ENCODE measurements at regions not wholly inside any gene's neighbourhood (a gene's known extent, or its start where the extent isn't known, plus 50 kb on each side); places are given as distances from the start of the nearest gene placed in this dataset.
"Not testable (repeated sequence)": the region's sequence is repeated elsewhere in the genome, so short reads cannot be mapped to it uniquely, and the experiment has no call there.

- Histone ChIP-seq H3K36me3 (ENCODE audit: control insufficient read depth in 4 of 4, insufficient read depth in 4 of 4, low read length in 4 of 4) (no peaks in the 10 kb centered on the region), H3K9ac (ENCODE audit: insufficient read depth in 1 of 2, low read length in 2 of 2) (no peak overlapping the region), H3K4me3 (no peak overlapping the region), H3K4me1 (ENCODE audit: control insufficient read depth in 5 of 5, insufficient read depth in 5 of 5, low read length in 5 of 5) (peaks cover 0 to 7% (median 0%) of the 10 kb centered on the region in 5 donors), H3K27me3 (ENCODE audit: control insufficient read depth in 3 of 3, insufficient read depth in 3 of 3, low read length in 2 of 3) (peaks cover 0 to 3% (median 0%) of the 10 kb centered on the region in 3 donors), H3K9me3 (ENCODE audit: control insufficient read depth in 4 of 4, insufficient read depth in 3 of 4, low read length in 3 of 4) (no peaks in the 10 kb centered on the region), H3K27ac (ENCODE audit: low read depth in 1 of 2, low read length in 1 of 2) (no peak overlapping the region)
- DNase-seq (no peak), ATAC-seq (ENCODE audit: insufficient read depth, low FRiP score) (no peak)
- no peak for TF ChIP-seq CTCF (IDR thresholded peaks at IDR 0.05; ENCODE audit: control extremely low read depth, extremely low read depth)
- 56 to 60% methylated on average over 5 of the region's 5 CpGs for WGBS, 2 donors
Measured at GRCh38 chr6:150491131-150491810, 108.4 kb upstream of the PLEKHG1 start.

GRCh38 chr6:150491811-150492172 lies 107.9 kb upstream of the PLEKHG1 start:
- peaks cover 0 to 4% (median 0%) of the 10 kb centered on the region in 5 donors for H3K4me1 ChIP-seq (ENCODE audit: control insufficient read depth in 5 of 5, insufficient read depth in 5 of 5, low read length in 5 of 5)
- ATAC-seq (ENCODE audit: insufficient read depth, low FRiP score) (no peak), DNase-seq (no peak)
- WGBS, 2 donors = 50 to 57% methylated on average over 2 of the region's 2 CpGs
- no peaks in the 10 kb centered on the region for H3K9me3 ChIP-seq (ENCODE audit: control insufficient read depth in 4 of 4, insufficient read depth in 3 of 4, low read length in 3 of 4)
- no peak for TF ChIP-seq CTCF (IDR thresholded peaks at IDR 0.05; ENCODE audit: control extremely low read depth, extremely low read depth)
- H3K36me3 ChIP-seq (ENCODE audit: control insufficient read depth in 4 of 4, insufficient read depth in 4 of 4, low read length in 4 of 4) = no peaks in the 10 kb centered on the region
- no peak overlapping the region for H3K4me3 ChIP-seq
- no peak overlapping the region for H3K9ac ChIP-seq (ENCODE audit: insufficient read depth in 1 of 2, low read length in 2 of 2)
- peaks cover 0 to 3% (median 0%) of the 10 kb centered on the region in 3 donors for H3K27me3 ChIP-seq (ENCODE audit: control insufficient read depth in 3 of 3, insufficient read depth in 3 of 3, low read length in 2 of 3)
- H3K27ac ChIP-seq (ENCODE audit: low read depth in 1 of 2, low read length in 1 of 2) = no peak overlapping the region

- WGBS, 2 donors = 96 to 98% methylated on average over 2 of the region's 2 CpGs
- no peaks in the 10 kb centered on the region for H3K36me3 ChIP-seq (ENCODE audit: control insufficient read depth in 4 of 4, insufficient read depth in 4 of 4, low read length in 4 of 4)
- no peak overlapping the region for H3K27ac ChIP-seq (ENCODE audit: low read depth in 1 of 2, low read length in 1 of 2)
- H3K27me3 ChIP-seq (ENCODE audit: control insufficient read depth in 3 of 3, insufficient read depth in 3 of 3, low read length in 2 of 3) = peaks cover 0 to 3% (median 0%) of the 10 kb centered on the region in 3 donors
- DNase-seq = no peak
- H3K4me3 ChIP-seq = no peak overlapping the region
- peaks cover 0 to 3% (median 0%) of the 10 kb centered on the region in 5 donors for H3K4me1 ChIP-seq (ENCODE audit: control insufficient read depth in 5 of 5, insufficient read depth in 5 of 5, low read length in 5 of 5)
- no peak overlapping the region for H3K9ac ChIP-seq (ENCODE audit: insufficient read depth in 1 of 2, low read length in 2 of 2)
- no peaks in the 10 kb centered on the region for H3K9me3 ChIP-seq (ENCODE audit: control insufficient read depth in 4 of 4, insufficient read depth in 3 of 4, low read length in 3 of 4)
- no peak for TF ChIP-seq CTCF (IDR thresholded peaks at IDR 0.05; ENCODE audit: control extremely low read depth, extremely low read depth)
- ATAC-seq (ENCODE audit: insufficient read depth, low FRiP score) = no peak
Measured at GRCh38 chr6:150492507-150492906, 107.2 kb upstream of the PLEKHG1 start.

- ATAC-seq (ENCODE audit: insufficient read depth, low FRiP score) (no peak), DNase-seq (peak in 1 of 3 donors; percentile 22)
- 70 to 80% methylated on average over 7 of the region's 7 CpGs for WGBS, 2 donors
Measured at GRCh38 chr6:150492941-150493340, 106.7 kb upstream of the PLEKHG1 start.

GRCh38 chr6:150493552-150493951 lies 106.1 kb upstream of the PLEKHG1 start:
- not testable (repeated sequence) for DNase-seq; H3K4me3 ChIP-seq; H3K4me1 ChIP-seq (ENCODE audit: control insufficient read depth in 5 of 5, insufficient read depth in 5 of 5, low read length in 5 of 5); H3K9me3 ChIP-seq (ENCODE audit: control insufficient read depth in 4 of 4, insufficient read depth in 3 of 4, low read length in 3 of 4); H3K36me3 ChIP-seq (ENCODE audit: control insufficient read depth in 4 of 4, insufficient read depth in 4 of 4, low read length in 4 of 4); H3K27me3 ChIP-seq (ENCODE audit: control insufficient read depth in 3 of 3, insufficient read depth in 3 of 3, low read length in 2 of 3); H3K27ac ChIP-seq (ENCODE audit: low read depth in 1 of 2, low read length in 1 of 2); H3K9ac ChIP-seq (ENCODE audit: insufficient read depth in 1 of 2, low read length in 2 of 2); ATAC-seq (ENCODE audit: insufficient read depth, low FRiP score)
- WGBS, 2 donors = 98 to 100% methylated on average over 2 of the region's 2 CpGs

More at GRCh38 chr6:150492941-150493340, 106.7 kb upstream of the PLEKHG1 start:
- no peaks in the 10 kb centered on the region for H3K9me3 ChIP-seq (ENCODE audit: control insufficient read depth in 4 of 4, insufficient read depth in 3 of 4, low read length in 3 of 4)
- no peak overlapping the region for H3K4me3 ChIP-seq
- H3K9ac ChIP-seq (ENCODE audit: insufficient read depth in 1 of 2, low read length in 2 of 2) = no peak overlapping the region
- TF ChIP-seq CTCF (IDR thresholded peaks at IDR 0.05; ENCODE audit: control extremely low read depth, extremely low read depth) = no peak
- peaks cover 0 to 3% (median 0%) of the 10 kb centered on the region in 3 donors for H3K27me3 ChIP-seq (ENCODE audit: control insufficient read depth in 3 of 3, insufficient read depth in 3 of 3, low read length in 2 of 3)
- H3K4me1 ChIP-seq (ENCODE audit: control insufficient read depth in 5 of 5, insufficient read depth in 5 of 5, low read length in 5 of 5) = peaks cover 0 to 3% (median 0%) of the 10 kb centered on the region in 5 donors
- no peaks in the 10 kb centered on the region for H3K36me3 ChIP-seq (ENCODE audit: control insufficient read depth in 4 of 4, insufficient read depth in 4 of 4, low read length in 4 of 4)
- H3K27ac ChIP-seq (ENCODE audit: low read depth in 1 of 2, low read length in 1 of 2) = no peak overlapping the region
